Body of pancreas (tissue), 4 donors: ENCODE measurements at regions not wholly inside any gene's neighbourhood (a gene's known extent, or its start where the extent isn't known, plus 50 kb on each side); places are given as distances from the start of the nearest gene placed in this dataset.

Experiments used
- POLR2A ChIP-seq, 3 donors: fragments of 450-650 bp; IDR thresholded peaks; one replicate each; pipeline ENCODE4 v1.6.1; 2016; ENCODE audit warnings: antibody characterized with exemption in 3 of 3, mild to moderate bottlenecking in 2 of 3
- TF ChIP-seq, protein P1 (sequence below), 7 experiments: fragments of 450-650 bp in 4 of 7; fragments of 200-600 bp in 3 of 7; sonication (generic) in 3 of 7; IDR thresholded peaks; one replicate each; pipeline ENCODE4 v1.5.1; 2016 to 2019; ENCODE audit warnings: antibody characterized with exemption in 7 of 7

- TF ChIP-seq, protein P1, sequence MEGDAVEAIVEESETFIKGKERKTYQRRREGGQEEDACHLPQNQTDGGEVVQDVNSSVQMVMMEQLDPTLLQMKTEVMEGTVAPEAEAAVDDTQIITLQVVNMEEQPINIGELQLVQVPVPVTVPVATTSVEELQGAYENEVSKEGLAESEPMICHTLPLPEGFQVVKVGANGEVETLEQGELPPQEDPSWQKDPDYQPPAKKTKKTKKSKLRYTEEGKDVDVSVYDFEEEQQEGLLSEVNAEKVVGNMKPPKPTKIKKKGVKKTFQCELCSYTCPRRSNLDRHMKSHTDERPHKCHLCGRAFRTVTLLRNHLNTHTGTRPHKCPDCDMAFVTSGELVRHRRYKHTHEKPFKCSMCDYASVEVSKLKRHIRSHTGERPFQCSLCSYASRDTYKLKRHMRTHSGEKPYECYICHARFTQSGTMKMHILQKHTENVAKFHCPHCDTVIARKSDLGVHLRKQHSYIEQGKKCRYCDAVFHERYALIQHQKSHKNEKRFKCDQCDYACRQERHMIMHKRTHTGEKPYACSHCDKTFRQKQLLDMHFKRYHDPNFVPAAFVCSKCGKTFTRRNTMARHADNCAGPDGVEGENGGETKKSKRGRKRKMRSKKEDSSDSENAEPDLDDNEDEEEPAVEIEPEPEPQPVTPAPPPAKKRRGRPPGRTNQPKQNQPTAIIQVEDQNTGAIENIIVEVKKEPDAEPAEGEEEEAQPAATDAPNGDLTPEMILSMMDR (IDR thresholded peaks at IDR 0.05): no peak
- no peak for TF ChIP-seq POLR2A (IDR thresholded peaks at IDR 0.05)
These were observed 70.5 kb upstream of the FOXB1 start for GRCh38 chr15:59933607-59934006.
